SK-N-SH (cell line): ENCODE measurements at regions not wholly inside any gene's neighbourhood (a gene's known extent, or its start where the extent isn't known, plus 50 kb on each side); places are given as distances from the start of the nearest gene placed in this dataset.

Source experiments
- CTCF ChIA-PET: fragments of 300-600, 350-600 bp; formaldehyde crosslinking; extraction: SDS; loops from one replicate; lab custom pipeline; 2021; lab: Yijun Ruan, JAX
- POLR2A ChIA-PET: fragments of 350-600 bp; sonication (Branson Sonifier 250); formaldehyde crosslinking; extraction: SDS; loops from one replicate; lab custom pipeline; 2020; ENCODE audit warnings: antibody characterized with exemption, inconsistent platforms; lab: Yijun Ruan, JAX
- DNase-seq: peaks from one replicate; pipeline ENCODE4 v3.0.0; 2012
- H2AFZ ChIP-seq: fragments of 200-600 bp; sonication (generic); 2 replicates; pipeline ENCODE4 v1.8.1; 2016; ENCODE audit warnings: antibody characterized with exemption, mild to moderate bottlenecking, low read depth
- H3F3A ChIP-seq: fragments of 200-600 bp; sonication (generic); replicated peaks from 2 replicates; pipeline ENCODE3; 2016; ENCODE audit warnings: antibody characterized with exemption, mild to moderate bottlenecking; ENCODE audit not compliant: insufficient read depth
- H3K27ac ChIP-seq, 2 experiments: fragments of 200-500 bp in 1 of 2; fragments of 200-600 bp in 1 of 2; sonication (Bioruptor generic) in 1 of 2; sonication (generic), shearing (Covaris generic) in 1 of 2; 2 replicates each; pipeline versions ENCODE4 v1.5.1 to v1.6.1; 2014 to 2016; ENCODE audit warnings: low read depth in 2 of 2, inconsistent platforms in 1 of 2, low read length in 1 of 2, mild to moderate bottlenecking in 1 of 2, mixed read lengths in 1 of 2
- H3K27me3 ChIP-seq: fragments of 200-600 bp; sonication (generic), shearing (Covaris generic); 2 replicates; pipeline ENCODE4 v1.6.1; 2016; ENCODE audit warnings: mixed run types; ENCODE audit not compliant: insufficient read depth
- H3K36me3 ChIP-seq, 2 experiments: fragments of 200-500 bp in 1 of 2; fragments of 200-600 bp in 1 of 2; sonication (Bioruptor generic) in 1 of 2; sonication (generic) in 1 of 2; replicated peaks in 1 of 2; 2 replicates each; pipeline versions ENCODE3 to v1.5.1; 2014 to 2016; ENCODE audit warnings: low read length in 1 of 2, mild to moderate bottlenecking in 1 of 2; ENCODE audit not compliant: insufficient read depth in 2 of 2, control insufficient read depth in 1 of 2
- H3K4me1 ChIP-seq, 2 experiments: fragments of 200-500 bp in 1 of 2; fragments of 200-600 bp in 1 of 2; sonication (Bioruptor generic) in 1 of 2; sonication (generic), shearing (Covaris generic) in 1 of 2; 2 replicates each; pipeline versions ENCODE4 v1.5.1 to v1.6.1; 2014 to 2016; ENCODE audit warnings: low read depth in 1 of 2, low read length in 1 of 2, mixed run types in 1 of 2; ENCODE audit not compliant: insufficient read depth in 2 of 2, control insufficient read depth in 1 of 2
- H3K4me2 ChIP-seq: fragments of 200-600 bp; sonication (generic), shearing (Covaris generic); 2 replicates; pipeline ENCODE4 v1.6.1; 2017; ENCODE audit warnings: mixed run types
- H3K4me3 ChIP-seq, 2 experiments: fragments of 200-500 bp in 1 of 2; fragments of 200-600 bp in 1 of 2; sonication (Bioruptor generic) in 1 of 2; sonication (generic), shearing (Covaris generic) in 1 of 2; 2 replicates each; pipeline versions ENCODE4 v1.5.1 to v1.8.1; 2014 to 2016; ENCODE audit warnings: low read depth in 2 of 2, inconsistent platforms in 1 of 2, low read length in 1 of 2, mild to moderate bottlenecking in 1 of 2, mixed read lengths in 1 of 2, moderate library complexity in 1 of 2
- H3K79me2 ChIP-seq: fragments of 200-600 bp; sonication (generic); 2 replicates; pipeline ENCODE4 v1.8.1; 2017; ENCODE audit warnings: mild to moderate bottlenecking; ENCODE audit not compliant: insufficient read depth
- H3K9ac ChIP-seq: fragments of 200-600 bp; sonication (generic); 2 replicates; pipeline ENCODE4 v1.6.1; 2017; ENCODE audit warnings: mixed run types
- H3K9me2 ChIP-seq: fragments of 200-600 bp; sonication (generic); 2 replicates; pipeline ENCODE4 v1.6.1; 2017; ENCODE audit warnings: mixed run types
- H3K9me3 ChIP-seq: fragments of 200-600 bp; sonication (generic); 2 replicates; pipeline ENCODE4 v1.6.1; 2017; ENCODE audit warnings: mixed run types, mild to moderate bottlenecking, moderate library complexity
- H4K20me1 ChIP-seq: fragments of 200-600 bp; sonication (generic); 2 replicates; pipeline ENCODE4 v1.6.1; 2017; ENCODE audit warnings: mild to moderate bottlenecking, mixed run types; ENCODE audit not compliant: insufficient read depth
- ELF1 ChIP-seq: IDR thresholded peaks from 2 replicates; pipeline ENCODE4 v1.4.0; 2012
- EP300 ChIP-seq, 2 experiments: IDR thresholded peaks; 2 replicates each; pipeline versions ENCODE4 v1.4.0 to v1.6.1; 2012; ENCODE audit warnings: borderline replicate concordance in 1 of 2, low read depth in 1 of 2, low read length in 1 of 2
- EZH2phosphoT487 ChIP-seq: fragments of 200-600 bp; sonication (generic); IDR thresholded peaks from 2 replicates; pipeline ENCODE4 v1.6.1; 2017; ENCODE audit warnings: low read depth, mixed run types, mild to moderate bottlenecking, antibody characterized with exemption, moderate library complexity, borderline replicate concordance
- FOXJ3 ChIP-seq: sonication (generic); formaldehyde crosslinking; IDR thresholded peaks from 2 replicates; pipeline ENCODE4 v1.5.1; 2020; ENCODE audit warnings: mild to moderate bottlenecking, missing genetic modification reagents
- MAX ChIP-seq: IDR thresholded peaks from 2 replicates; pipeline ENCODE4 v1.4.0; 2012; ENCODE audit warnings: low read depth
- MXI1 ChIP-seq: IDR thresholded peaks from 2 replicates; pipeline ENCODE4 v1.6.1; 2012; ENCODE audit warnings: mild to moderate bottlenecking, low read depth, low read length, improper control_type of control experiment
- NFIC ChIP-seq: IDR thresholded peaks from 2 replicates; pipeline ENCODE4 v1.4.0; 2012; ENCODE audit warnings: borderline replicate concordance
- POLR2AphosphoS5 ChIP-seq: IDR thresholded peaks from 2 replicates; pipeline ENCODE4 v1.6.1; 2012; ENCODE audit warnings: low read depth, low read length
- RFX5 ChIP-seq: IDR thresholded peaks from 2 replicates; pipeline ENCODE4 v1.6.1; 2012; ENCODE audit warnings: mild to moderate bottlenecking, improper control_type of control experiment, low read length
- RXRA ChIP-seq: IDR thresholded peaks from 2 replicates; pipeline ENCODE4 v1.4.0; 2012; ENCODE audit warnings: low read depth, mild to moderate bottlenecking, borderline replicate concordance
- SIN3A ChIP-seq: IDR thresholded peaks from 2 replicates; pipeline ENCODE4 v1.6.1; 2012; ENCODE audit warnings: low read depth, mild to moderate bottlenecking, low read length, moderate library complexity, borderline replicate concordance
- SMC3 ChIP-seq: IDR thresholded peaks from 2 replicates; pipeline ENCODE4 v1.6.1; 2012; ENCODE audit warnings: low read depth, low read length, improper control_type of control experiment
- TCF12 ChIP-seq: IDR thresholded peaks from 2 replicates; pipeline ENCODE4 v1.4.0; 2012
- TEAD4 ChIP-seq: IDR thresholded peaks from 2 replicates; pipeline ENCODE4 v1.4.0; 2012; ENCODE audit warnings: mild to moderate bottlenecking, borderline replicate concordance; ENCODE audit not compliant: insufficient read depth
- USF1 ChIP-seq: IDR thresholded peaks from 2 replicates; pipeline ENCODE4 v1.4.0; 2012; ENCODE audit warnings: low read depth, borderline replicate concordance
- whole genome bisulfite sequencing: methylation state at CpG from one replicate; pipeline ENCODE4 v1.1.6; 2017; ENCODE audit warnings: low lambda C conversion rate; 5-methylcytosine and 5-hydroxymethylcytosine counted together
- TF ChIP-seq, protein P1 (sequence below): IDR thresholded peaks from 2 replicates; pipeline ENCODE4 v1.4.0; 2012; ENCODE audit warnings: low read depth, borderline replicate concordance
- TF ChIP-seq, protein P2 (sequence below): fragments of 150-350 bp; IDR thresholded peaks from 2 replicates; pipeline ENCODE4 v1.6.1; 2016; ENCODE audit warnings: mild to moderate bottlenecking, low read depth, low read length
- TF ChIP-seq, protein P3 (sequence below): fragments of 200-600 bp; sonication (generic); IDR thresholded peaks from 2 replicates; pipeline ENCODE4 v1.6.1; 2017; ENCODE audit warnings: antibody characterized with exemption, mild to moderate bottlenecking, moderate library complexity

DNA sequence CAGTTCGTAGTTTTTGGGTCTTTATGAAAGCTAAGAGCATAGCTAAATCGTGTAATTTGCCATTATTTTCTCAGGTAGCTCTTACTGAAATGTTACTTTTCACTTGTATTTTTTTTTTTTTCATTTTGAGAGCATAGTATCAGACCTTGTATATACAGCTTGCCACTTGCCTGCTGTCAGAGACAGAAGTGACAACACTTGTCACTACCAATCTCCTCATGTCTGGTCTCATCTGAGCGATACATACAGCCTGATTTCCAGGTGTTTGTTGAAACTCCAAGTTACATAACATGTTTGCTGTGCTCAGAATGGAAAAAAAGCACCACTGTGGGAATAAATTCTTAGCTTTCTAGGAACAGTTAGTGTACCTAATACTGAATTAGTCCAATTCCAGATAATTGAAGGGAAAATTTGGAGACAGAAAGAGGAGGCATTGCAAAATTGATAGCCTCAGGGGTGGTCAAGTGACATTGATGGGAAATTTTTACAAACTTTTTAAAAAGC, 621.4 kb upstream of the PKN2 start:
- H3K9me3 ChIP-seq, result no peaks in the 10 kb centered on the region
- H3F3A ChIP-seq, result peaks cover 10% of the 10 kb centered on the region
- no peaks in the 10 kb centered on the region for H3K79me2 ChIP-seq
- H3K36me3 ChIP-seq, result no peaks in the 10 kb centered on the region
- peaks cover 0 to 13% of the 10 kb centered on the region in 2 experiments; a peak in 2 of 4 replicates for H3K4me1 ChIP-seq
- no peak for TF ChIP-seq RXRA
- TF ChIP-seq USF1, result no peak
- TF ChIP-seq TCF12, result no peak
- TF ChIP-seq, protein P1, sequence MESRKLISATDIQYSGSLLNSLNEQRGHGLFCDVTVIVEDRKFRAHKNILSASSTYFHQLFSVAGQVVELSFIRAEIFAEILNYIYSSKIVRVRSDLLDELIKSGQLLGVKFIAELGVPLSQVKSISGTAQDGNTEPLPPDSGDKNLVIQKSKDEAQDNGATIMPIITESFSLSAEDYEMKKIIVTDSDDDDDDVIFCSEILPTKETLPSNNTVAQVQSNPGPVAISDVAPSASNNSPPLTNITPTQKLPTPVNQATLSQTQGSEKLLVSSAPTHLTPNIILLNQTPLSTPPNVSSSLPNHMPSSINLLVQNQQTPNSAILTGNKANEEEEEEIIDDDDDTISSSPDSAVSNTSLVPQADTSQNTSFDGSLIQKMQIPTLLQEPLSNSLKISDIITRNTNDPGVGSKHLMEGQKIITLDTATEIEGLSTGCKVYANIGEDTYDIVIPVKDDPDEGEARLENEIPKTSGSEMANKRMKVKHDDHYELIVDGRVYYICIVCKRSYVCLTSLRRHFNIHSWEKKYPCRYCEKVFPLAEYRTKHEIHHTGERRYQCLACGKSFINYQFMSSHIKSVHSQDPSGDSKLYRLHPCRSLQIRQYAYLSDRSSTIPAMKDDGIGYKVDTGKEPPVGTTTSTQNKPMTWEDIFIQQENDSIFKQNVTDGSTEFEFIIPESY, result no peak
- TF ChIP-seq, protein P2, sequence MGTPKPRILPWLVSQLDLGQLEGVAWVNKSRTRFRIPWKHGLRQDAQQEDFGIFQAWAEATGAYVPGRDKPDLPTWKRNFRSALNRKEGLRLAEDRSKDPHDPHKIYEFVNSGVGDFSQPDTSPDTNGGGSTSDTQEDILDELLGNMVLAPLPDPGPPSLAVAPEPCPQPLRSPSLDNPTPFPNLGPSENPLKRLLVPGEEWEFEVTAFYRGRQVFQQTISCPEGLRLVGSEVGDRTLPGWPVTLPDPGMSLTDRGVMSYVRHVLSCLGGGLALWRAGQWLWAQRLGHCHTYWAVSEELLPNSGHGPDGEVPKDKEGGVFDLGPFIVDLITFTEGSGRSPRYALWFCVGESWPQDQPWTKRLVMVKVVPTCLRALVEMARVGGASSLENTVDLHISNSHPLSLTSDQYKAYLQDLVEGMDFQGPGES, result no peak
- TF ChIP-seq MAX, result no peak
- no peak for TF ChIP-seq MXI1
- no peak for TF ChIP-seq RFX5
- no peak for TF ChIP-seq TEAD4
- no peak for TF ChIP-seq FOXJ3 (CRISPR knock-in tag)
- TF ChIP-seq EP300 (IDR thresholded peaks at IDR 0.05; ENCODE audit: borderline replicate concordance in 1 of 2, low read depth in 1 of 2, low read length in 1 of 2), result no peak
- no peak for TF ChIP-seq SIN3A
- no peak for TF ChIP-seq SMC3
- no peak for TF ChIP-seq ELF1
- TF ChIP-seq POLR2AphosphoS5, result no peak
- TF ChIP-seq NFIC, result no peak
- TF ChIP-seq, protein P3, sequence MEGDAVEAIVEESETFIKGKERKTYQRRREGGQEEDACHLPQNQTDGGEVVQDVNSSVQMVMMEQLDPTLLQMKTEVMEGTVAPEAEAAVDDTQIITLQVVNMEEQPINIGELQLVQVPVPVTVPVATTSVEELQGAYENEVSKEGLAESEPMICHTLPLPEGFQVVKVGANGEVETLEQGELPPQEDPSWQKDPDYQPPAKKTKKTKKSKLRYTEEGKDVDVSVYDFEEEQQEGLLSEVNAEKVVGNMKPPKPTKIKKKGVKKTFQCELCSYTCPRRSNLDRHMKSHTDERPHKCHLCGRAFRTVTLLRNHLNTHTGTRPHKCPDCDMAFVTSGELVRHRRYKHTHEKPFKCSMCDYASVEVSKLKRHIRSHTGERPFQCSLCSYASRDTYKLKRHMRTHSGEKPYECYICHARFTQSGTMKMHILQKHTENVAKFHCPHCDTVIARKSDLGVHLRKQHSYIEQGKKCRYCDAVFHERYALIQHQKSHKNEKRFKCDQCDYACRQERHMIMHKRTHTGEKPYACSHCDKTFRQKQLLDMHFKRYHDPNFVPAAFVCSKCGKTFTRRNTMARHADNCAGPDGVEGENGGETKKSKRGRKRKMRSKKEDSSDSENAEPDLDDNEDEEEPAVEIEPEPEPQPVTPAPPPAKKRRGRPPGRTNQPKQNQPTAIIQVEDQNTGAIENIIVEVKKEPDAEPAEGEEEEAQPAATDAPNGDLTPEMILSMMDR, result no peak
- no peak for TF ChIP-seq EZH2phosphoT487
- no peak overlapping the region for H3K9ac ChIP-seq
- H3K27me3 ChIP-seq, result no peaks in the 10 kb centered on the region
- WGBS, result 61% methylated on average over 3 of the region's 3 CpGs
- ChIA-PET CTCF (interaction anchor here (1.4 kb wide), 1 partner anchor 14 kb away, joined by 4 read pairs; no protein-coding TSS in a partner anchor), POLR2A (no interaction called here)
- H3K4me3 ChIP-seq, result no peak overlapping the region
- H2AFZ ChIP-seq, result peak overlapping the region; percentile 58; the same call in 1 of the 2 replicates
- DNase-seq, result no peak
- H4K20me1 ChIP-seq, result no peaks in the 10 kb centered on the region
- no peak overlapping the region; a peak in 1 of 4 replicates for H3K27ac ChIP-seq
- no peak overlapping the region; the same call in 1 of the 2 replicates for H3K4me2 ChIP-seq
- no peaks in the 10 kb centered on the region for H3K9me2 ChIP-seq
